ENCODE measurements at regions not wholly inside any gene's neighbourhood (a gene's known extent, or its start where the extent isn't known, plus 50 kb on each side); places are given as distances from the start of the nearest gene placed in this dataset.
"Not testable (repeated sequence)": the region's sequence is repeated elsewhere in the genome, so short reads cannot be mapped to it uniquely, and the experiment has no call there.

DNA sequence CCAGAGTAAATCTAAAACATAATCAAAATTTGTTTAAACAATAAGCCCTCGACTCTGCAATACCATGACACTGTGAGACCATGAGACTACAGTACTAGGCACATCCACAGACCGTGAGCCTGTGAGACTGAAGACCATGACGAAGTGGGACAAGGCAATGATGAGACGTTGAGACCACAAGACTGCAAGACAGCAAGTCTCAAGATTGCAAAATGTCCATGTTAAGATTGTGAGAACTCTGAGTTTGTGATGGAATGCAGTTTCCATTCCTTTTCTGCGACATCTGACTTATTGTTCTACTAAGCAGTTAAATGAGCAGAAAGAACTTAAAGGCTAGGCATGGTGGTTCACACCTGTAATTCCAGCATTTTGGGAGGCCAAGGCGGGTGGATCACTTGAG is 102.1 kb upstream of the PHACTR1 start:
- TF ChIP-seq, protein P1, sequence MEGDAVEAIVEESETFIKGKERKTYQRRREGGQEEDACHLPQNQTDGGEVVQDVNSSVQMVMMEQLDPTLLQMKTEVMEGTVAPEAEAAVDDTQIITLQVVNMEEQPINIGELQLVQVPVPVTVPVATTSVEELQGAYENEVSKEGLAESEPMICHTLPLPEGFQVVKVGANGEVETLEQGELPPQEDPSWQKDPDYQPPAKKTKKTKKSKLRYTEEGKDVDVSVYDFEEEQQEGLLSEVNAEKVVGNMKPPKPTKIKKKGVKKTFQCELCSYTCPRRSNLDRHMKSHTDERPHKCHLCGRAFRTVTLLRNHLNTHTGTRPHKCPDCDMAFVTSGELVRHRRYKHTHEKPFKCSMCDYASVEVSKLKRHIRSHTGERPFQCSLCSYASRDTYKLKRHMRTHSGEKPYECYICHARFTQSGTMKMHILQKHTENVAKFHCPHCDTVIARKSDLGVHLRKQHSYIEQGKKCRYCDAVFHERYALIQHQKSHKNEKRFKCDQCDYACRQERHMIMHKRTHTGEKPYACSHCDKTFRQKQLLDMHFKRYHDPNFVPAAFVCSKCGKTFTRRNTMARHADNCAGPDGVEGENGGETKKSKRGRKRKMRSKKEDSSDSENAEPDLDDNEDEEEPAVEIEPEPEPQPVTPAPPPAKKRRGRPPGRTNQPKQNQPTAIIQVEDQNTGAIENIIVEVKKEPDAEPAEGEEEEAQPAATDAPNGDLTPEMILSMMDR (IDR thresholded peaks at IDR 0.05): no peak

GRCh38 chr6:12618296-12618695 is 98.3 kb upstream of the PHACTR1 start:
- Histone ChIP-seq H3K27ac (no peak overlapping the region), H3K4me3 (no peak overlapping the region)
- DNase-seq (ENCODE audit: low spot score): no peak
- TF ChIP-seq, protein P1 (IDR thresholded peaks at IDR 0.05): no peak

More for the DNA sequence above, 102.1 kb upstream of the PHACTR1 start:
- no peak for DNase-seq (ENCODE audit: low spot score)
- H3K4me3 ChIP-seq: no peak overlapping the region
- H3K27ac ChIP-seq: no peak overlapping the region

DNA sequence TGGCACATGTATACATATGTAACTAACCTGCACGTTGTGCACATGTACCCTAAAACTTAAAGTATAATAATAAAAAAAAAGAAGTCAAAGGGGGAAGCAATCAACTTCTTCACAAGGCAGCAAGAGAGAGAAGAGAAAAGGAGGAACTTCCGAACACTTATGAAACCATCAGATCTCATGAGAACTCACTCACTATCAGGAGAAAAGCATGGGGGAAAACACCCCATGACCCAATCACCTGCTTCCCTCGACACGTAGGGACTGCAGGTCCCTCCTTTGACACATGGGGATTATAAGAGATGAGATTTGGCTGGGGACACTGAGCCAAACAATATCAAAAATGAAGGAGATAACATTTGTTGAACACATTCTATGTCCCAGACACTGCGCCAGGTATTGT is 94.8 kb upstream of the PHACTR1 start:
- DNase-seq (ENCODE audit: low spot score): no peak
- TF ChIP-seq, protein P1 (IDR thresholded peaks at IDR 0.05): no peak
- no peak overlapping the region for H3K27ac ChIP-seq
- no peak overlapping the region for H3K4me3 ChIP-seq

GRCh38 chr6:12622566-12622965 is 94.0 kb upstream of the PHACTR1 start:
- no peak overlapping the region for H3K27ac ChIP-seq
- DNase-seq (ENCODE audit: low spot score): no peak
- TF ChIP-seq, protein P1 (IDR thresholded peaks at IDR 0.05): no peak
- no peak overlapping the region for H3K4me3 ChIP-seq

DNA sequence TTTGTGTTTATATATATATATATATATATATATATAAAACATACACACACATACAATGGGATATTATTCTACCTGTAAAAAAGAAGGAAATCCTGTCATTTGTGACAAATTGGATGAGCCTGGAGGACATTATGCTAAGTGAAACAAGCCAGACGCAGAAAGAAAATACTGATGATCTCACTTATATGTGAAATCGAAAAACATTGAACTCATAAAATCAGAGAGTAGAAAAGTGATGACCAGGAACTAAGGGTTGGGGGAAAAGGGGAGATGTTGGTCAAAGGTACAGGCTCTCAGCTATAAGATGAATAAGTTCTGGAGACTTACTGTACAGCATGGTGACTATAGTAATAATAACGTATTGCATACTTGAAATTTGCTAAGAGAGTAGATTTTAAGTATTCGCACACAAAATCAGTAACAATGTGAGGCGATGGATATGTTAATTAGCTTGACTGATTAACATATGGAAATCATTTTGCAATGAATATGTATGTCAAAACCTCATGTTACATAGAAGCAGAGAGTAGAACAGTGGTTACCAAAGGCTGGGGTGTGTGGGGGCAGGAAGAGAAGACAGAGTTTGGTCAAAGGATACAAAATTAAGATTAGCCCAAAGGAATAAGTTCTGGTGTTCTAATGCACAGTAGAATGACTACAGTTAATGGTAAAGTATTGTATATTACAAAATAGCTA is 92.3 kb upstream of the PHACTR1 start:
- Histone ChIP-seq H3K4me3 (no peak overlapping the region), H3K27ac (no peak overlapping the region)
- DNase-seq (ENCODE audit: low spot score): no peak
- TF ChIP-seq, protein P1 (IDR thresholded peaks at IDR 0.05): no peak

DNA sequence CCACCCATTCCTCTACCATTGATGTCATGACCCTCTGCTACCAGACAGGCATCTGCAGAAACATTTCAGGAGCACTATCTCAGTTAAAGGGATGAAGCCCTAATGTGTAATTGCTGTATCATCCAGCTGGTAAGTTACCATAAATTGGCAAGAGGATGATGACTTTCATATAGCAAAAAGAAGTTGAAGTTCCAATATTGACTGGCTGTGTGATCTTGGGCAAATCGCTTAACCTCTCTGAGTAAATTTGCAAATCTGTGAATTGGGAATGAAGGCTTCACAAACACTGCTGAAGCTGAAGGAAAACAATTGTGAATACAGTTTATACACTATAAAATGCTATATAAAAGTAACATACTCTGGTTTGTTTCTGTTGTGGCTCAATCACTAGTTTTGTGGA is 89.5 kb upstream of the PHACTR1 start:
- TF ChIP-seq, protein P1 (IDR thresholded peaks at IDR 0.05): no peak
- Histone ChIP-seq H3K4me3 (no peak overlapping the region), H3K27ac (no peak overlapping the region)
- no peak for DNase-seq (ENCODE audit: low spot score)

DNA sequence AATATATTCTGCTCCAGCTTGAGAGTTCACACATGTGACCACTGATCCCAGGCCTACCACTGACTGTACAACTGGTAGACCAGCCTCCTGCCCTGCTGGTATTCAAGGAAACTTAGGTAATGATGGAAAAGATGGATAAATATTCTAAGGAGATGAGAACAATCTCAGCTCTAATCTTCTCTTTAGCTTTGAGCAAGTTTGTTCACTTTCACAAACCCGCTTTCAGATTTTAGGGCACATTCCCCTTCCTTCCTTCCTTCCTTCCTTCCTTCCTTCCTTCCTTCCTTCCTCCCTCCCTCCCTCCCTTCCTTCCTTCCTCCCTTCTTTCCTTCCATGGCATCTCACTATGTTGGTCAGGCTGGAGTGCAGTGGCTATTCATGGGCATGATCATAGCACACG is 88.2 kb upstream of the PHACTR1 start:
- H3K4me3 ChIP-seq: no peak overlapping the region
- no peak for DNase-seq (ENCODE audit: low spot score)
- TF ChIP-seq, protein P1 (IDR thresholded peaks at IDR 0.05): no peak
- no peak overlapping the region for H3K27ac ChIP-seq

DNA sequence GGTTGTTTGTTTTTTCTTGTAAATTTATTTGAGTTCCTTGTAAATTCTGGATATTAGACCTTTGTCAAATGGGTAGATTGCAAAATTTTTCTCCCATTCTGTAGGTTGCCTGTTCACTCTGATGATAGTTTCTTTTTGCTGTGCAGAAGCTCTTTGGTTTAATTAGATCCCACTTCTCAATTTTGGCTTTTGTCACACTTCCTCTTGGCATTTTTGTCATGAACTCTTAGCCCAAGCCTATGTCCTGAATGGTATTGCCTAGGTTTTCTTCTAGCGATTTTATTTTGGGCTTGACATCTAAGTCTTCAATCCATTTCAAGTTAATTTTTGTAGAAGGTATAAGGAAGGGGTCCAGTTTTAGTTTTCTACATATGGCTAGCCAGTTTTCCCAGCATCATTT is 82.8 kb upstream of the PHACTR1 start:
- H3K27ac ChIP-seq, H3K4me3 ChIP-seq: not testable (repeated sequence)

More for the DNA sequence above, 82.8 kb upstream of the PHACTR1 start:
- not testable (repeated sequence) for DNase-seq (ENCODE audit: low spot score)

All from coronary artery (tissue), 2 donors.